GM19467 (cell line): ENCODE measurements at regions not wholly inside any gene's neighbourhood (a gene's known extent, or its start where the extent isn't known, plus 50 kb on each side); places are given as distances from the start of the nearest gene placed in this dataset.
"Not testable (repeated sequence)": the region's sequence is repeated elsewhere in the genome, so short reads cannot be mapped to it uniquely, and the experiment has no call there.

ENCODE experiments used
- ATAC-seq: cut with Tn5 transposase; IDR thresholded peaks from one replicate; pipeline ENCODE4 v1.9.1; 2021; ENCODE audit warnings: mild to moderate bottlenecking, moderate library complexity; ENCODE audit not compliant: unreplicated experiment

DNA sequence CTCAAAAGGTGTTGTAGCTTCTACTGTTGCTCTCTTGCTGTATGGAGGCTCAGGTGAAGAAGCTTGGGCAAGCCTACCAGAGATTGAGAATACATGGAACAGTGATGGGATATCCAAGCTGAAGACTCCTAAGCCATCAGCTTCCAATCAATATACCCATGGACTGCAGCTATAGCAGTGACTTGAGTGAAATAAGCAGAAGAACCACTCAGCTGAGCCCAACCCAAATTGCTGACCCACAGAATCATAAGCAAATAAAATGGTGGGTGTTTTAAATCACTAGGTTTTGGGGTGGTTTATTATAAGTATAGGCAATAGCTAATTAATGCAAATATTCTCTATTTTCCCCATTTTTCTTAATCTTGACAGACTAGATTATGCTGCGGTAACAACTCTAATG lies 147.7 kb upstream of the SALL1 start:
- no peak for ATAC-seq

GRCh38 chr16:51290442-51291285 lies 139.6 kb upstream of the SALL1 start:
- no peak for ATAC-seq

DNA sequence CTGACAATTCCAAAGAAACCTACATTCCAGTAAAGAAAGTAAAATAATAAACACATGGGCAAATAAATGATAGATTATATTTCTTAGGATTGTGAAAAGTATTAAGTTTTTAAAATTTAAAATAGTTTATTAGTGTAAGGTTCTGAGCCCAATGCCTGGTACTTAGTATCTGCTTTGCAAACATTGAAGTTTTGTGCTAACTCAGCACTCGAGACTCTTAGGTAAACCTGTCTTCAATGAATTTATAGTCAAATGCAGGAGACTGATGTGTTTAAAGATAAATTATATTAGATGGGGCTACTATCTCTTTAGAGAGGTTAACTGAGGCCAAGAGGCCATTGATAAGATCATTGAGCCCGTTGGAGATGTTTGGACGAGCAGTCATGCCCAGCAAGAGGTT lies 138.3 kb upstream of the SALL1 start:
- ATAC-seq: no peak

- no peak for ATAC-seq
Observed at GRCh38 chr16:51287121-51287755, 136.2 kb upstream of the SALL1 start.

- no peak for ATAC-seq
Observed at GRCh38 chr16:51286272-51286671, 135.2 kb upstream of the SALL1 start.

DNA sequence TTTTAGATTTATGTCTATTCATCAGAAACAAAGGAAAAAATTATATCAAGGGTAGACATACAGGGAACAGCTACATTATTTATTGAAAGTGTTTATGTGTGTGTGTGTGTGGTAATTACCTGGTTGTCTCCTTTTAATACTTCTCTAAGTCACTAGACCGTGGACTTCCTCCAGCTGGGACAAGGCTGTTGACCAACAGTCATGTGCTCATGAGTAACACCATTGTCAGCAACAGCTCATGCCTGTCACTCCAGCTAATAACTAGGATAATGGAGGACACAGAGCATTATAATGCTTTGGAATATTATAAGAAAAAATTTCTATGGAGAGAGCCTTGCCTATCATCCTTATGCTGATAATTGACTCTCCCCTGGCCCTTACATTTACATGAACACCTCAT lies 125.3 kb upstream of the SALL1 start:
- no peak for ATAC-seq

DNA sequence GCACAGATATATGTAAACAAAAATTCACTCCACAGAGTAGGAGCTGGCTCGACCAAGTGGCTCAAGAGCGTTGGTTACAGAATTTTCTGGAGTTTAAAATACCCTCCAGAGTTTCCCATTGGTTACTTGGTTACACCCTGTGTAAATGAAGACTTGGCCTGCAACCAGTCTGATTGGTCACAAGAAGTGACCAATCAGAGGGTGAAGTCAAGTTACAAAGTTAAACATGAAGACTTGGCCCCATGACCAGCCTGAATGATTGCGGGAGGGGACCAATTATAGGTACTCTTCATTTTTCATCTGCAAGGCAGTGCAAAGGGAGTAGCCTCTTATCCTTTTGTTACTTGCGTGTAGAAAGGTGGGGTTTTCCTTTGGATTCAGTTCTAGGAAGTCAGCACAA lies 121.3 kb upstream of the SALL1 start:
- ATAC-seq: no peak

- no peak for ATAC-seq
Observed at GRCh38 chr16:51271156-51271701, 120.2 kb upstream of the SALL1 start.

- no peak for ATAC-seq
Observed at GRCh38 chr16:51268237-51268636, 117.2 kb upstream of the SALL1 start.

DNA sequence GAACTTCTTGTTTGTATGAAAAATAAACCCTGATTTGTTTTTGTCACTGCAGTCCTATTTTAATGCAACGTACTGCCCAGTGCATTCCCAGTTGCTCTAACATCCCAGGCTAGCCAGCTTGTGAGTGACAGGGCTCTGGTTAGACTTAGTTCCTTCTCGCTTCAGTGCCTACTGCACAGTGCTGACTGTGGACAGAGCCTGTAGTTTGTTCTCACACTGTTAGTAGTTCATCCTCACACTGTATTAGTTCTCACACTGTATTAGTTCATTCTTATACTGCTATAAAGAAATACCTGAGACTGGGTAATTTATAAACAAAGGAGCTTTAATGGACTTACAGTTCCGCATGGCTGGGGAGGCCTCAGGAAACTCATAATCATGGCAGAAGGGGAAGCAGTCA lies 116.6 kb upstream of the SALL1 start:
- ATAC-seq: no peak

- no peak for ATAC-seq
Observed at GRCh38 chr16:51262428-51262827, 111.4 kb upstream of the SALL1 start.

- ATAC-seq: no peak
Observed at GRCh38 chr16:51261919-51262318, 110.8 kb upstream of the SALL1 start.

DNA sequence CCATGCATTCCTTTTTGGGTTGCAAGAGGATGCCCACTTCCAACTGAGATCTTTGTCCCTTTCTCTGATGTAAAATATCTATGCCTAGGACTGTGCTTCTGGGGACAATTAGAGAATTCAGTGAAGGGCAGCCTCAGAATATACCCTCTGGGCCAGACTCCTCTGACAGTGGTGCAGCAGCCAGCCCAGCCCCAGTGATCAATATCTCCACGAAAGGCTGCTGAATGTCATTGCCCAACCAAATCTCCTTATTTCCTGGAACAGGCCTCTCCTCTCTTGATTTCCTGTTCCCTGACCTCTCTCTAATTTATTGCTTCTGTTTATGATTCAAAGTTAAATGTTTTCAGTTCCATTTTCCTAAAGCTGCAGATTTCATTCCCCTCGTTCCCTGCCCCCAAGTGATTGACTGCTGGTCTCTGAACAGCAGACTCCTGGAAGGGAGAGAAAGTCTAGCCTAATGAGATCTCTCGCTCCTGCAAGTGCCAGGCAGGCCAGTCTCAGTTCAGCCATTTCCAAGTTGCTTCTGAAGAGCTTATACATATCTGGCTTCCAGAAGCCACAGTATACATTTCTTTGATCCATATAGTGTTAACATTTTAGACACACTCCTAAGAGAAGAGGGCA lies 104.4 kb upstream of the SALL1 start:
- no peak for ATAC-seq

- ATAC-seq: not testable (repeated sequence)
Observed at GRCh38 chr16:51254390-51254789, 103.3 kb upstream of the SALL1 start.

- ATAC-seq: no peak
Observed at GRCh38 chr16:51248217-51248616, 97.1 kb upstream of the SALL1 start.

GRCh38 chr16:51245658-51245995 lies 94.6 kb upstream of the SALL1 start:
- ATAC-seq: no peak

- no peak for ATAC-seq
Observed at GRCh38 chr16:51244887-51245657, 94.0 kb upstream of the SALL1 start.

DNA sequence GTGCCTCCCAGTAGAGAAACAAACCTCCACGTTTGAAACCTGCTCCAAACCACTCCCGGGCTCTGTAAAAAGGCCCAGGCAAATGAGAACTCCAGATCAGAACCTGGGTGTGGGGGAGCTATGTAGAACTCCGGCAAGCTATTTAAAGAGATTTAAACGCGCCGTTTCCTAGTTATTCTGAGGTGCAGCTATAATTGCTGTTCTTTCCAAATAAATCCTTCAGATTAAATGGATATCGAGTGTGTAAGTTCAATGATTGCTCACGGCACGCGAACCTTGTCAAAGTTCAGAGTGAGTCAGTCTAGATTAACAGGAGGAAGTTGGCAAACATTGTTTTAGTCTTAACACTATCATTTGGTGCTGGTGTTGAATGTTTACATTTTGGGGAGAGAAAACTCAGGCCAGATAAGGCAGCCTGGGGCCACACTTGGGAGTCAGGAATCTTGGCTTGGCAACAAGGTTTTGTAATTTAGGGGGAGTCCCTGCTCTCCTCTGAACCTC lies 92.9 kb upstream of the SALL1 start:
- ATAC-seq: no peak

DNA sequence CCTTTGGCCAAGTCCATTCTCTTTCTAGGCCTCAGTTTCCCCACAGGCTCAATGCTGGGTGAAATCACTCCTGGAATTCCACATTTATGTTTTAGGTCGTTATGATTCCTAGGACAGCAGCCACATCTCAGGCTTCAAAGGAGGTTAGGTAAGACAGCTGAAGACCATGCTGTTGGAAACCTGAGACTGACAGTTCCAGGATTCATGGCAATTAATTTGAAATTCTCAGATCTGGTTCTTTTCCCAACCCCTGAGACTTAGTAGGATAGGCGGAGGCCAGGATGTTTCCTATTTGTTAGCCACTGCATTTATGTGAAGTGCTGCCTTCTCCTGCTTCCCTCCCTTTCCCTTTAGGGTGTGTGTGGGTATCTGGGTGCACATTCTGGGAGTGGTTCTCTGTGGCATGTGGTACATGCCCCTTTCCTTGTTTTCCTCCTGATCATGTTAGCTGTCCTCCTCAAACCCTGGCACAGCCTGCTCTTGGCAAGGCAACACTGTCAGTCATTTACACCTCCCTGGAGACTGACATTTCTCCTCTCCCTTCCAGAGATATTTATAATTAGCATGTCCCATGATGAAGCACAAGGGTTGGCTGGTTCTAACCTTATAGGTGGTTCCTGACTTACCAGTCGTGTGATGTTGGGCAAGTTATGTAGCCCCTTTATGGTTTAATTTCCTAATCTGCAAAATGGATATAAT lies 91.4 kb upstream of the SALL1 start:
- no peak for ATAC-seq

GRCh38 chr16:51239196-51239595 lies 88.1 kb upstream of the SALL1 start:
- ATAC-seq: no peak
